HG02970 (cell line): ENCODE measurements at regions not wholly inside any gene's neighbourhood (a gene's known extent, or its start where the extent isn't known, plus 50 kb on each side); places are given as distances from the start of the nearest gene placed in this dataset.

Experiments used
- ATAC-seq: cut with Tn5 transposase; IDR thresholded peaks from one replicate; pipeline ENCODE4 v1.9.1; 2021; ENCODE audit warnings: mild to moderate bottlenecking, moderate library complexity, moderate number of reproducible peaks; ENCODE audit not compliant: unreplicated experiment, low FRiP score

DNA sequence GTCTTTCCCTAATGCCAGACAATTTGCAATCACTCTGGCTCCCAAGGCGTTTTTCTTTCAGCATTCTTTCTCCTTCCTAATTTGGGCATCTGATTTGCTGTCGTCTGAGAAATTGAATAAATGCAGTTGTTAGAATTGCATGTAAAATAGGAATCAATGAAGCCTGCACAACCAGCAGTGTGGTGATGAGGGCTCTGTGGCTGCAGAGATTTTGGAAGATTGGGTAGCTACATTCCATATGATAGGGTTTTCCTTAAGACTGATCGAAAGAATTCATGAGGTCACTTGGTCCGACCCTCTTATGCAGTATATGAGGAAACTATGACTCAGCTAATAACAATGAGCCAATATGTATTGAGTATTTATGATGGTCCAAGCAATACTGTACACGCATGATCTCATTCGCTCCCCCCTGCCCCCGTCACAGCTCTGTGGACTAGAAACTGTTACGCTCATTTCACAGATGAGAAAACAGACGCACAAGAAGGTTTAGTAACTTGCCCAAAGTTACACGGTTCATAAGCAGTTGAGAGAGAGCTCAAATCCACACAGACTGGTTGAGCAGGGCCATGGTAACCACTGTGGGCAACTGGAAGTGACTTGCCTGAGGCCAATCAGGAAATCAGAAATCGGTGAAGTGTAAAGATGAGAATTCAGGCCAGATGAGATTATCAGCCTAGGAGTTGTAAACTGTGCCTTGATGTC, 527.2 kb downstream of the GATA3 start:
- ATAC-seq: no peak

DNA sequence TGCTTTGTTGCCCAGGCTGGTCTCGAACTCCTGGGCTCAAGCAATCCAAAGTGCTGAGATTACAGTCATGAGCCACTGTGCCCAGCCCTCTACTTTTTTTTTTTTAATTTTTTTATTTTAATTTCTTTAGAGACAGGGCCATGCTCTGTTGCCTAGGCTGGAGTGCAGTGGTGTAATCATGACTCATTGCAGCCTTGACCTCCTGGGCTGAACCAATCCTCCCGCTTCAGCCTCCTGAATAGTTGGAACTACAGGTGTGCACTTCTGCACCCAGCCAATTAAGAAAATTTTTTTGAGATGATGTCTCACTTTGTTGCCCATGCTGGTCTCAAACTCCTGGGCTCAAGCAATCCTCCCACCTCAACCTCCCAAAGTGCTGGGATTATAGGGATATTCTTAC, 528.6 kb downstream of the GATA3 start:
- no peak for ATAC-seq

DNA sequence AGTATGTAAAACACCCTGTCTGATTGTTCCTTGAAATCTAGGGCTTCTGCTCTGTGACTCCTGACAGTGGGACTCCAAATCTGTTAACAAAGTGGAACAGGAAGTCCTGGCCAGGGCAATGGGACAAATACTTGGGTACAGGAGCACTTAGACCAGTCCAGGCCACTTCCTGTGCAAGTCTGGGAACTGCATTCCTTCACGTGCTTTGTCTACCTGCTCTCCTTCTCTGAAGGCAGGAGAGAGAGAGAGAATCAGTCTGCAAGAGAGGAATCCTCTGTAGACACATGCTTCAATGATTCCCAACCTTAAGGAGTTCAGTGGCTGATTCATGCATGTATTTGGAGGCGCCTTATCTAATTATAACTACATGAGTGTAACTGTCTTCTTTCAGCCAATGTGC, 530.2 kb downstream of the GATA3 start:
- ATAC-seq: no peak

DNA sequence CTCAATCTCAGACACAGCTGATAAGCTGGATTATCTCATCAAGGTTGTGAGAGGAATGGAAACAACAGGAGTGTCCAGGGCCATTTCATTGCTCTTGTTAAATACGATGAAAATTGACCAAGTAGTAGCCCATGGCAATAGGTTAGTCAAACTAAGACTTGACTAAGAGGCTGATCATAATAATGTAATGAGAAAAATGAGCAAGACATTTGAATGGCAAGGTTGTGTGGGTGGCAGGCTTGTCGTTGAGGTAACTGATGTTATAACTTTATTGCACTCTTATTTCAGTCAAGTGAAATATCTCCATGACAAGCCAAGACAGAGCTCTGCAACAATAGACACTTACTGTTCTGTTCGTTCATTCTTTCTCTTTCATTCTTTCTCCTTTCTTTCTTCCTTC, 532.0 kb downstream of the GATA3 start:
- no peak for ATAC-seq

DNA sequence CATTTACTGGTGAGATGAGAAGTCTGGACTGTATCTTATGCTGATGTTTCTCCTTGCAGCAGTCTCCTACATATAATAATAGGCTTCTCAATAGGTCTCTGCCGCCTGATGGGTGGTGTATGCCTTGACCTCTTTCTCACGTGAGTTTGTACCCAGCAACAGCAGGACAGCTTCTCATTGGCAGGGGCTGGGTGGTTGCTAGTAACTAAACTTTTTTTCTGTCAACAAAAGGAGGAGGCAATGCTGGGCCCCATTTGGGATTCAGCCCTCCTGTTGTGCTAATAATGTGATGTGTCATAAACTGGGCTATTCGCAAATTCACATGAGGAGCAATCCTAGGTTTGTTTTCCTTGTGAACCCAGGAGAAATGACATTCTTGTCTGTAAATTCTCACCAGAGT, 533.6 kb downstream of the GATA3 start:
- no peak for ATAC-seq

DNA sequence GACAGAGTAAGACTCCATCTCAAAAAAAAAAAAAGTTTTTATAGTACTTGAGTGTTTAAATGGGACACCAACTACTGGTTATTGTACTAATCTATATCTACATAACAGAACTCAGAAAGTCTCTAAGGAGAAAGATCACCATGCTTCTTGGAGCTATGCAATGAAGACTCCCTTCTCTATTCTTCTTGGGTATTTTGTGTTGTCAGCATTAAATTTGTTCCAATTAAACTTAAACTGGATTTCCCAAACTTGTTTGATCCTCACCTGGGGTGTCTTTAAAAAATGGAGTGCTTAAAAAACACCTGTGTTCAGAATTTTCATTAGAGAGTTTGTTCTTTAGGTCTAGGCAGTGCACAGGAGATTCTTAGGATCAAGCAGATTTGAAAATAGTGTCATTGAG, 536.0 kb downstream of the GATA3 start:
- no peak for ATAC-seq

DNA sequence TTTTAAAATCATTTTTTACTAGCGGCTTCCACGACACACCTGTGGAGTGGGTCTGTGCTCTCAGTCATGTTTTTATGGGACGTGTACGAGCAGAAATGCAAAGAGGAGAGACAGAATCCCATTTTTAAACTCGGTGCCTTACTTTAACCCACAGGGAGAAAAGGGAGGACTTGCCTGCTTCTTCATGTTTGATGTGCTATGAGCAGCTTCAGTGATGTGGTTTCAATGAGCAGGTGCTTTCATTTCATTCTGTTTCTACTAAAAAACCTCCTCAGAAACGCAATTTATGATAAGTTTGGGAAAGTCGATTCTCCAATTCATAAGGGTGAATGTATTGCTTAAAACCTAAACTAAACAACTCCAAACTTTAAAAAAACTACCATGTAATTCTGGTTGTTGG, 537.2 kb downstream of the GATA3 start:
- no peak for ATAC-seq

DNA sequence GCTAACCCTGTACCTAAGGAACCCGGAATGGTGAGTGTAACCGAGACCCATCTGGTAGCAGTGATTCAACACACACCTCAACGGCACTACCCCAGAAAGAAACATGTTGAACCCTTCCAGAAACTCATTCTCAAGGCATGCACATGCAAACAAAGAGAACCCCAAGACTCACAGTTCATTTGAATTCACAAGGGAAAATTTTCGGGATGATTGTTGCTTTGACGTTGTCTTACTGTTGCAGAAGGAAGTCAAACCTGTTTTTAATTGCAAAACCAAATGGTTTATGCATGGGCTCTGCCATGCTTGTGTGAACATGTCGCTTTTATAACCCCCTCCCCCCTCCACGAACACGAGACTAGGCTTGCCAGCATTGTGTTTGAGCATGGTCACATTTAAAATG, 539.7 kb downstream of the GATA3 start:
- ATAC-seq: no peak

DNA sequence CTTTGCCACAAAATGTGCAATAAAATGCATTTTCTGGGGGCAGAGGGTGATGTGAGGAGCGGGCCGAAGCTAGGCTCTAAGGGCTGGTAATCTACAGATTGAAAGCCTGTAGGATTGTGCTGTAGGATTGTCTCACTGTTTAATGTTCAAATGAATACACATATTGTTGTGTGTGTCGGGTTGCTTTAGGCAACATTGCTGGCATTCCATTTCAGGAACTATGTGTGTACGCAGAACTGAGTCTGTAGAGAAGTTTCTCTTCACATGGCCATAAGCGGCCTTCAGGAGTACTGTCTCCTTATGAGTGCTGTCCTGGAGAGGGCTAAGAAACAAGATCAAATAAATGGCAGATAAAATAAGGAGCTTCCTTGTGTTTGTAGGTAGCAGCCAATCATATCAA, 540.2 kb downstream of the GATA3 start:
- no peak for ATAC-seq

DNA sequence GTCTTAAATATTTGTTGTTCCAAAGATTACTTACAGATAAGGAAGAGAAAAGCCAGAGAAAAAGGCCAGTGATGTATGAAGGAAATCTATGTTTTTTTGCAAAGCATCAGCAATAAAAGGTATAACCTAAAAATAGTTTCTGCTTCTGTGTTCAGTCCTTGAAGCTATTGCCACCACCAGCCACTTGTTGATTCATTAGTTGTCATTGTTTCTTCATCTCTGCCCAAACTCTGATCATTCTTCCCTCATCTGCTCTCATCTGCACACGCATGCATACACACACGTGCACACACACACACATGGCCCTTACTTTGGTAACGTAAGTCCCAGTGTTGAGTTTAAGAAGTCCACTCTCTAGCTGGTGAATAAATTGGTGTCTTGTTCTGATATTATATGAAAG, 540.7 kb downstream of the GATA3 start:
- no peak for ATAC-seq

DNA sequence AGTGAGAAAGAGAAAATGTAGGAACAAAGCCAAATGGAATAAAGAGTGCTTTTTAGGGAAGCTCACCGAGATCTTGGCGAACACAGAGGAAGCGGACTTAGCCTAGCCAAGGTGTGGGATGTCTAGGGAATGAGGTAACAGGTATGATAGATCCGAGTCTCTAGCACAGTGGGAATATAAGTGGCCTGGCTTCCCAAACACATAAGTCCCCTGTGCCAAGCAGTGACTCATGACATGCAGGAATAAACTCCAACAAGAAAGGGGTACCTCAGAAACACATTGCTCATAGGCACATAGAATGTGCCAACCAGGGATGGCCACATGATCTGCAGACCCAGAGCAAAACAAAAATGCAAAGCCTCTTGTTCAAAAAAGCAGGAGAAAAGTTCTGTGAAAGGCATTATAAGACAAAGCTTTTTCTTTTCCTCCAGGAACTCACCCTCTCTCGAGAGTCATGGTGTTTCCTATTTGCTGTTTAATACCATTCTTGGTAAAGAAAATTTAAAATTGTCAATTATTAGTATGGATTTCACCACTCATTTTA, 542.5 kb downstream of the GATA3 start:
- no peak for ATAC-seq

DNA sequence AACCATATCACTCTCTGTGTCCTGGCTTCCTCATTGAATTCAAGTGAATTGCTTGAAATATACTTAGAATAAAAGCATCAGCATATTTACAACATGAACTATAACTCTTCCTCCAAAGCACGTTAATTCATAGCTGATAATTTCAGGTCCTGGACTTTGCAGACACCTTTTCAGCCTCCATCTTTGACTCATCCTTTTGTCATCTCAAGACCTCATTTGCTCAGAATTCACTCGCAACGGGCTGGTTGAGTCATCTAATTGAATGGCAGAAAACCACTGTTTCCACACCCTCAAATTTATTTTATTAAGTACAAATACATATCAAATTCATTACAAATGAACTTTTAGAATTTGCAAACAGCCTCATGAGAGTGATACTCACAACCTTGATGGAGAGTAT, 545.7 kb downstream of the GATA3 start:
- ATAC-seq: no peak

DNA sequence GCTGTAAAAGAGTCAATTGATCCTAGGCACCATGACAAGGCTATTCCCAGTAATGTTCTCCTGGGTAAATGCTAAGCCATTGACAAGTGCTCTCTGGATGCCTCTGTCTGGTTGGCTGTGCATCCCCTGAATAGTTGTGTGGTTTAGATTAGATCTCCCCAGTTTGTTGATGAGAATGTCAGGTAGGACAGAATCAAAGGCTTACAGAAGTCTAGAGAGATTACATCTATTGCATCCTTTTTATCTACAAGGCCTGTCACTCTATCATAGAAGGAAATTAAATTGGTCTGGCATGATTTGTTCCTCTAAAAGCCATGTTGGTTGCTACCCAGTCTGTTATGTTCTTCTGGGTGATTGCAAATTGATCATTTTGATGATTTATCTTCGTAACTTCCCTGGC, 548.3 kb downstream of the GATA3 start:
- no peak for ATAC-seq

DNA sequence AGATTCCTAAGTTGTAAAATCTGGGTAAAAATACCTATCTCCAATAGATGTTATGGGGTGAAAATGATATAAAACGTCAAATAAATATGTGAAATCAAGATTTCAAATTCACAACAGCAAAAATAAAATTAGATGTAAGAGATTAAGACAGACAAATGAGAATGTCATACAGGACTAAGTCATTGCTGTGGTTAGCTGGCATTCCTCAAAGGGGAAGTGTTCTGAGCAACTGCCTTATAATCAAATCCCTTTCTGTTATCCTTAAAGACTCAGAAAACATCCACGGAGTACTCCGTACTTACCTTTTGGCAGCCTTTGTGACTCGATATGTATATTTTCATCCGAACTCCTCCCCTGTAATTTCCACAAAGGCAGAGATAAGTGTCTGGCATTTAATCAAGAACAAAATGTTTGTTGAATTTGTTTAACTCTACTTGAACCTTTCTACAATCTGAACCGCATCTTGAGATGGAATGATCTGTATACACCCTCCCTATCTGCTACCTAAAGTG, 559.6 kb downstream of the GATA3 start:
- no peak for ATAC-seq

DNA sequence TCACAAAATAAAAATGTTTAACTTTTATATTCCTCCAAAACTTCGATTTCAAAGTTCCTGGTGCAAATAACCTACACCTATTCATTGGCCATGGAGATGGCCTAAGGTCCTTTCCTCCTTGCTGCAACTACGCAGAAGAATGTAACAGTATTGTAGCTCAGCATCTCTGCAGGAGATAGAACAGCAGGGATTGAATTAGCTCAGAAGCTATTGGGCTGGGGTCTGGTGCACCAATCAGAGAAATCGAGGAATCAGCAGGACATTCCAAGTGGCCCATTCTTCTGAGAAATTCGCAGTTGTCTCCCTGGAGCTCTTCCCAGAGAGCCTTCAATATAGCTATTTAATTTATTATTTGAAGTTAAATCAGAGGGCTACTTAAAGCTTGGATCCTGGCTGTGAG, 560.6 kb downstream of the GATA3 start:
- no peak for ATAC-seq

DNA sequence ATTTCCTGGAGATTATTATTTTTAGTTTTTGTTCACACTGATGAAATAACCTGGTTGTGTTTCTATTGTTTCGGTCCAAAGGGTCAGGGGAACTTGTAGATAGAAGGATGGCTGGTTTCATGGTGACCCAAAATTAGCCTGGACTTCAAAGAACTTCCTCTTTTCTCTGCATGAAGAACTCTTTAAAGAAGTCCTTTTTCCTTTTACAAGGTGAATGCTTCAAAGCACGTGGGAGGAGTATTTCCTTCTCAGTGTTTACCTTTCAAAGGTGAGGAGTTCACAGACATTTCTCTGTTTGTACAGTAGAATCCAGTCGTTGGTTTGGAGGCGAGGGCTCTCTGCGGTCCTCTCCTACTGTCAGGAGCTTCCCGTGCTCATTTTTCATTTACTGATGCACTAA, 561.7 kb downstream of the GATA3 start:
- ATAC-seq: no peak

DNA sequence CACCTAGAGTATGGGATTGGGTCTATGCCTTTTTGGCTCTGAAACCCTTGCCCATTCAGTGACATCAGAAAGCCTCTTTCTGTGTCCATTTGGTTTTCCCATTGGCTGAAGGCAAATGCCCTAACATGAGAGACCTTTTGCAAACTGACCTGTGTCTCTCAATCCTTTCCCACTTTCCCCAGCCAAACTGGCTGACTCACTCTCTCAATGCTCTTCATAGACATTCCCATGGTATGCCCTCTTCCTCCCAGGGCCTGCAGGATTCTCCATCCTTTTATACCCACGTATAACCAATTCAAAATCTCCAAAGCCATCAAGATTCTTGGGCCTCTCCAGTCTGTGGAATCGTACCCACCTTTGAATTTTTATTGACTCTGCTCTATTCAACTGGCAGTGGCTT, 563.3 kb downstream of the GATA3 start:
- ATAC-seq: no peak

DNA sequence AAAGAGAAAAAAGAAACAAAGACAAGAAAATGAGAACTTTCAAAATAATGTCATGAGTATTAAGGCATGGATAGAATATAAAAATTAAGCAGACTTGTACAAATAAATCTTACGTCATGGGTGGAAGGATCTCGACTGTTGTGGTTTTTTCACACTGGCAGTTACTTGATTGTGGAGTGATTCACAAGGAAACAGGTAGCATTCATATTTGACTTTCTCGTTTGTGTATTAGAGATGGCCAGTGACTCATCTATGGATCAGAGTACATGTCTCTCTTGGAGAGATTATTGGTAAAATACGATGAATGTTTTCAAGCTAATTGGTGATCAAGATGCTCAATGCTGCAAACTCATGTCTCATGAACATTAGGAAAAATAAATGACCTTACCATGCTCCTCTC, 564.3 kb downstream of the GATA3 start:
- no peak for ATAC-seq

DNA sequence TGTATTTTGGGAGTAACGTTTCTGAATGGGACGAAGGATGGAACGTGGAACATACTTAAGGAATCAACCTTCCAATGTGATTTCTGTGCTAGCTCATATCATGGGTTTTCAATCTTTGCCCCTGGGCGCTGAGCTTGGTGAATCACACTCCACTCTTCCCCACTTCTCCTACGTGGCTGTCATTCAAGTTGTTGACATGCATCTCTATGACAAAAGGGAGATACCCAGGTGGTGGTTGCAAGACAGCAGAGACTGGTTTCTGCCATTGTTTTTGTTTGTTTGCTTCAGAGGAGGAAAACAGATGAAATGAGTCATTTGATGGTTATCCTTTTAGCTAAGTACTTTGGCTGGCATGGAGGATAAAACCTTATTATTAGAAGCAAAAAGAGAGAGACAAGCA, 573.9 kb downstream of the GATA3 start:
- ATAC-seq: no peak

DNA sequence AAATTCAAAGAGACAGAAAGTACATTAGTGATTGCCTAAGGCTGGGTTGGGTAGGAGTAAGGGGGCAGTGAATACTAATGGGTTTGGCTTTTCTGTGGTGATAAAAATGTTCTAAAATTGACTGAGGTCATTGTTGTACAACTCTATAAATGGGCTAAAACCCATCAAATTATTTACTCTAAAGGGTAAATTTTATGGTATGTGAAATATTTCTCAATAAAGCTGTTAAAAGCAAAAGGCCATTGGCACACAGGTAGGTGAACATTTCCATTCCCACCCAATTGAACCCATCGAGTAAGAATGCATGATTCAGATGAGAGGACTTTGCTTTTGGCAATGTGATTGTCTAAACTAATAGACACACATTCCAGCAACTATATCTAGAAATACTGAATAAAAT, 579.4 kb downstream of the GATA3 start:
- ATAC-seq: no peak

DNA sequence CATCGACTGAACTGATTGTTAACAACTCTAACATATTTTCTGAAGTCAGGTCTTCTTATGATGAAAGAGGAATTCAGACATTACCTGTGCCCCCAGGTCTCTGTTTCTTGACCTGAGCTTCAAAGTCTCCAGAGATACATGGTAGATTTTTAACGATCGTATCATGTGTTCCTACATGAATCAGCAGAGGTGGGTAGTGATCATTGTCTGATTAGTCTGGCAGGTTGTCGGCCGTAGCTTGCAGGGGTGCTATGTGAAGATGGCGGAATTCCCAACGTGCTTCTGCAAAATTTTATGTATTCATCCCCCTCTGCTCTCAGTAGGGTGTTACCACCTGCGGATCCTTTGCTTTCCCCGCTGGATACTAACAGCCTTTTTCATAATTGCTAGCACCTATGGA, 581.9 kb downstream of the GATA3 start:
- no peak for ATAC-seq

DNA sequence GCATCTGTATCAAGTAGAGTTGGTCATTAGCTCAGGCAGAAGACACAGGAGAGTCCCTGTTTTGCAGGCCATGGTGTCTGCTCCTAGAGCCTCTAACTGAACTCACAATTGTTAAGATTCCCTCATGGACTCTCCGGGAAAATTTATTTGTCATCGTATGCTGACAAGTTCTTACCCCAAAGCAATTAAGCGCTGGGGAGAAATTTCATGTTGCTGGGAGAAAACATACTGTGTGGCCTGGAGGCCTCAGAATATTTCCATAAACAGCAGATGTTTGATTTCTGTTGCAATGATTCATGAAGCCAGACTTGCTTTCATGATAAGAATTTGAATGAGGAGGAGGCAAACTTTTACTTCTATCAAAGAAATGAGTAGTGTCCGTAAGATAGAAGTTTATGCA, 583.2 kb downstream of the GATA3 start:
- ATAC-seq: no peak
